GM19025 (cell line): ENCODE measurements at regions not wholly inside any gene's neighbourhood (a gene's known extent, or its start where the extent isn't known, plus 50 kb on each side); places are given as distances from the start of the nearest gene placed in this dataset.

Experiments
- ATAC-seq: cut with Tn5 transposase; IDR thresholded peaks from one replicate; pipeline ENCODE4 v1.9.1; 2021; ENCODE audit warnings: mild to moderate bottlenecking, low read depth, moderate library complexity; ENCODE audit not compliant: unreplicated experiment

GRCh38 chr7:106797937-106798336, 67.1 kb upstream of the PIK3CG start:
- no peak for ATAC-seq

- ATAC-seq: no peak
These were observed 62.5 kb upstream of the PIK3CG start for GRCh38 chr7:106802589-106802988.

GRCh38 chr7:106806556-106806955, 58.5 kb upstream of the PIK3CG start:
- no peak for ATAC-seq

- no peak for ATAC-seq
These were observed 57.6 kb upstream of the PIK3CG start for GRCh38 chr7:106807474-106807873.

- no peak for ATAC-seq
These were observed 56.0 kb upstream of the PIK3CG start for GRCh38 chr7:106808967-106809635.

GRCh38 chr7:106811472-106811871, 53.6 kb upstream of the PIK3CG start:
- no peak for ATAC-seq

DNA sequence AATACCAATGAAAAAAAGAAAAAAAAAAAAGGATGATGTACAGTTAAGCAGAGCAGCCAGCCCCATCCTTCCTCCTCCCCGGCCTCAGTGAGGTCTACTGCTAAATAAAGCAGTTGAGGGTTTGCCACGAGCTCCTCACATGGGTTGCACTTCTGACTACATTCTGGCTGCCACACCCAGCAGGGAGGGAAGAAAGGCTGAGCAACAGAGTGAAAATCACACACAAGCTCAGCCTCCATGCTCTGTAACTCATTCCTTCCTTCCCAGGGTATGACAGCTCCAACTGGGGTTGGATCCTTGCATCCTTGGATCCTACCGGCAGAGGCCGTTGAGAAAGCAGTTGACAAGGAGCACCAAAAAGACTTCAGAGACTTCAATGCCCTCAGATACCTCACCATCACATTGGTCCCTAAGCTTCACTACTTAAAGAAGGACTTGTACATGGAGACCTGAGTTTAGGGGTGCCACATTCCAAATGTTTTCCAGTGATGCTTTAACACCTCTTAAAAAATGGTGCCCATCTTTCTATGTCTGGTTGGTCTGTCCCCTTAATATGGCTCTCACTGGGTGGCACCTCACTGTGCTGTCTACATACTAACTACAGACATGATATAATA, 52.9 kb upstream of the PIK3CG start:
- no peak for ATAC-seq

- ATAC-seq: no peak
These were observed 51.3 kb upstream of the PIK3CG start for GRCh38 chr7:106813705-106814305.

DNA sequence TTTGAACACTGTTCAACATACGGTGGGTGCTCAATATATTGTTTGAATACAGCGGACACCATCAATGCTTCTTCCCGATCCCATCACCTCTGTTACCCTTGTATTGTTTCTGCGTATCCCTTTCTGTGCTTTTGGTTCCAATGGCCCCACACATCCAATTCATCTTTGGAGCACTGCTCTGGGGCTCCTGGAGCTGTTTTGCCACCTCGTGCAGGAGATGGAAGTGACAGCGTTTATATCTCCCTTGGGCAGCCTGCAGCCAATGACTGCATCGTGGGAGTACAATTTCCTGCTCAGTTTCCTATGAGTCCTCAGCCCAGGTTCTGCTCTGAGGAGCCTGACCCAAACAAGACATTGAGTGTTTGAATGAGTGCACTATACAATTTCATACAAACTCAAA, 50.2 kb upstream of the PIK3CG start:
- ATAC-seq: no peak
